ENCODE measurements at regions not wholly inside any gene's neighbourhood (a gene's known extent, or its start where the extent isn't known, plus 50 kb on each side); places are given as distances from the start of the nearest gene placed in this dataset.

- no peak for DNase-seq
Measured at GRCh38 chr2:59702026-59702425, 851.4 kb downstream of the BCL11A start.

GRCh38 chr2:59701271-59701994 is 852.0 kb downstream of the BCL11A start:
- no peak for DNase-seq

- DNase-seq, result no peak
Measured at GRCh38 chr2:59694176-59694575, 859.3 kb downstream of the BCL11A start.

- no peak for DNase-seq
Measured at GRCh38 chr2:59693231-59693959, 860.1 kb downstream of the BCL11A start.

GRCh38 chr2:59691518-59692190 is 861.8 kb downstream of the BCL11A start:
- no peak for DNase-seq

- DNase-seq, result no peak
Measured at GRCh38 chr2:59690849-59691248, 862.6 kb downstream of the BCL11A start.

- DNase-seq, result no peak
Measured at GRCh38 chr2:59684771-59685166, 868.7 kb downstream of the BCL11A start.

GRCh38 chr2:59684116-59684770 is 869.2 kb downstream of the BCL11A start:
- DNase-seq, result no peak

- DNase-seq, result no peak
Measured at GRCh38 chr2:59680863-59681262, 872.6 kb downstream of the BCL11A start.

GRCh38 chr2:59677158-59677557 is 876.3 kb downstream of the BCL11A start:
- DNase-seq, result no peak

- no peak for DNase-seq
Measured at GRCh38 chr2:59674100-59674499, 879.4 kb downstream of the BCL11A start.

- no peak for DNase-seq
Measured at GRCh38 chr2:59665021-59665420, 888.4 kb downstream of the BCL11A start.

- no peak for DNase-seq
Measured at GRCh38 chr2:59662127-59662861, 891.2 kb downstream of the BCL11A start.

- no peak for DNase-seq
Measured at GRCh38 chr2:59660262-59660661, 893.2 kb downstream of the BCL11A start.

GRCh38 chr2:59658906-59659635 is 894.4 kb downstream of the BCL11A start:
- no peak for DNase-seq

GRCh38 chr2:59655809-59656208 is 897.6 kb downstream of the BCL11A start:
- no peak for DNase-seq

- no peak for DNase-seq
Measured at GRCh38 chr2:59654710-59655109, 898.7 kb downstream of the BCL11A start.

GRCh38 chr2:59653164-59653563 is 900.3 kb downstream of the BCL11A start:
- no peak for DNase-seq

- no peak for DNase-seq
Measured at GRCh38 chr2:59630789-59631188, 922.7 kb downstream of the BCL11A start.

GRCh38 chr2:59627599-59627998 is 925.9 kb downstream of the BCL11A start:
- DNase-seq, result no peak

GRCh38 chr2:59622599-59623308 is 930.7 kb downstream of the BCL11A start:
- no peak for DNase-seq
